Vagina (tissue), 2 donors: ENCODE measurements at regions not wholly inside any gene's neighbourhood (a gene's known extent, or its start where the extent isn't known, plus 50 kb on each side); places are given as distances from the start of the nearest gene placed in this dataset.

Experiments
- DNase-seq, 2 donors: peaks; one replicate each; pipeline ENCODE4 v3.0.0-alpha.2; 2017; ENCODE audit errors: extremely low spot score in 2 of 2
- H3K27ac ChIP-seq: fragments of 200-600 bp; sonication (generic); one replicate; pipeline ENCODE4 v1.5.1; 2019
- H3K27me3 ChIP-seq: fragments of 200-600 bp; sonication (generic); one replicate; pipeline ENCODE4 v1.5.1; 2019
- H3K36me3 ChIP-seq, 2 donors: fragments of 200-600 bp; sonication (generic); one replicate each; pipeline ENCODE4 v1.5.1; 2017 to 2019
- H3K4me1 ChIP-seq: fragments of 200-600 bp; sonication (generic); one replicate; pipeline ENCODE4 v1.5.1; 2019
- H3K4me3 ChIP-seq, 2 donors: fragments of 200-600 bp; sonication (generic); 1 replicate in 1 of 2; 2 replicates in 1 of 2; pipeline ENCODE4 v1.5.1; 2016 to 2019
- H3K9me3 ChIP-seq: fragments of 200-600 bp; sonication (generic); one replicate; pipeline ENCODE4 v1.5.1; 2019
- CTCF ChIP-seq, 3 experiments: fragments of 450-650 bp in 2 of 3; fragments of 200-600 bp in 1 of 3; sonication (generic) in 1 of 3; IDR thresholded peaks; one replicate each; pipeline ENCODE4 v1.5.1; 2017 to 2019; ENCODE audit warnings: antibody characterized with exemption in 3 of 3, mild to moderate bottlenecking in 2 of 3, moderate library complexity in 2 of 3
- POLR2A ChIP-seq, 2 donors: fragments of 450-650 bp; IDR thresholded peaks; one replicate each; pipeline ENCODE4 v1.6.1; 2017; ENCODE audit warnings: antibody characterized with exemption in 2 of 2, mild to moderate bottlenecking in 2 of 2, moderate library complexity in 2 of 2
- POLR2AphosphoS5 ChIP-seq, 2 donors: sonication (generic); formaldehyde crosslinking; IDR thresholded peaks; one replicate each; pipeline ENCODE4 v1.9.0; 2017; ENCODE audit warnings: antibody characterized with exemption in 2 of 2, mild to moderate bottlenecking in 2 of 2, low read depth in 1 of 2; ENCODE audit not compliant: insufficient read depth in 1 of 2
- intact Hi-C: fragments of 100-400 bp; cut with DNase I; formaldehyde crosslinking; loops from one replicate; pipeline ENCODE4 v1.15.1; 2023

- no peak for TF ChIP-seq POLR2AphosphoS5 (IDR thresholded peaks at IDR 0.05; ENCODE audit: insufficient read depth in 1 of 2, low read depth in 1 of 2)
- no peak for TF ChIP-seq POLR2A (IDR thresholded peaks at IDR 0.05)
- TF ChIP-seq CTCF (IDR thresholded peaks at IDR 0.05): no peak
- Histone ChIP-seq H3K27ac (no peak overlapping the region), H3K4me1 (no peaks in the 10 kb centered on the region), H3K4me3 (no peak overlapping the region), H3K27me3 (no peaks in the 10 kb centered on the region), H3K9me3 (no peaks in the 10 kb centered on the region), H3K36me3 (no peaks in the 10 kb centered on the region)
- intact Hi-C loops: no loop called here
- no peak for DNase-seq
Observed at GRCh38 chr9:74362423-74362822, 134.7 kb upstream of the RORB start.

GRCh38 chr9:74366111-74366510 is 131.0 kb upstream of the RORB start:
- no peaks in the 10 kb centered on the region for H3K9me3 ChIP-seq

GRCh38 chr9:74369844-74370243 is 127.3 kb upstream of the RORB start:
- no peak for TF ChIP-seq POLR2A (IDR thresholded peaks at IDR 0.05)
- no peak for TF ChIP-seq CTCF (IDR thresholded peaks at IDR 0.05)
- no peak for TF ChIP-seq POLR2AphosphoS5 (IDR thresholded peaks at IDR 0.05; ENCODE audit: insufficient read depth in 1 of 2, low read depth in 1 of 2)
- H3K9me3 ChIP-seq: no peaks in the 10 kb centered on the region
- no peaks in the 10 kb centered on the region for H3K27me3 ChIP-seq
- no peak overlapping the region for H3K4me3 ChIP-seq
- no peaks in the 10 kb centered on the region for H3K4me1 ChIP-seq
- intact Hi-C loops: no loop called here
- DNase-seq: no peak
- no peaks in the 10 kb centered on the region for H3K36me3 ChIP-seq
- no peak overlapping the region for H3K27ac ChIP-seq

More at GRCh38 chr9:74366111-74366510, 131.0 kb upstream of the RORB start:
- TF ChIP-seq POLR2AphosphoS5 (IDR thresholded peaks at IDR 0.05; ENCODE audit: insufficient read depth in 1 of 2, low read depth in 1 of 2): no peak
- TF ChIP-seq CTCF (IDR thresholded peaks at IDR 0.05): no peak
- no peak for TF ChIP-seq POLR2A (IDR thresholded peaks at IDR 0.05)
- no peak for DNase-seq
- Histone ChIP-seq H3K4me1 (no peaks in the 10 kb centered on the region), H3K27ac (no peak overlapping the region), H3K36me3 (no peaks in the 10 kb centered on the region), H3K27me3 (no peaks in the 10 kb centered on the region), H3K4me3 (no peak overlapping the region)
- intact Hi-C loops: no loop called here

- Histone ChIP-seq H3K27me3 (no peaks in the 10 kb centered on the region), H3K4me1 (no peaks in the 10 kb centered on the region), H3K27ac (no peak overlapping the region), H3K4me3 (no peak overlapping the region), H3K9me3 (no peaks in the 10 kb centered on the region), H3K36me3 (no peaks in the 10 kb centered on the region)
- intact Hi-C loops: no loop called here
- DNase-seq: no peak
- TF ChIP-seq POLR2A (IDR thresholded peaks at IDR 0.05): no peak
- TF ChIP-seq CTCF (IDR thresholded peaks at IDR 0.05): no peak
Observed at GRCh38 chr9:74373348-74373747, 123.8 kb upstream of the RORB start.

- no peak overlapping the region for H3K27ac ChIP-seq
- intact Hi-C loops: loop anchor here (10.0 kb wide), 1 partner anchor 65 kb away; no protein-coding TSS in a partner anchor
- TF ChIP-seq POLR2AphosphoS5 (IDR thresholded peaks at IDR 0.05; ENCODE audit: insufficient read depth in 1 of 2, low read depth in 1 of 2): no peak
- TF ChIP-seq CTCF (IDR thresholded peaks at IDR 0.05): no peak
- no peak for TF ChIP-seq POLR2A (IDR thresholded peaks at IDR 0.05)
Observed at GRCh38 chr9:74379718-74380117, 117.4 kb upstream of the RORB start.

More at GRCh38 chr9:74379718-74380117, 117.4 kb upstream of the RORB start:
- no peaks in the 10 kb centered on the region for H3K27me3 ChIP-seq
- H3K9me3 ChIP-seq: no peaks in the 10 kb centered on the region
- H3K36me3 ChIP-seq: no peaks in the 10 kb centered on the region
- DNase-seq: no peak
- no peaks in the 10 kb centered on the region for H3K4me1 ChIP-seq
- H3K4me3 ChIP-seq: no peak overlapping the region
